Vagina (tissue), 2 donors: ENCODE measurements at regions not wholly inside any gene's neighbourhood (a gene's known extent, or its start where the extent isn't known, plus 50 kb on each side); places are given as distances from the start of the nearest gene placed in this dataset.

ENCODE experiments used
- CTCF ChIP-seq, 3 experiments: fragments of 450-650 bp in 2 of 3; fragments of 200-600 bp in 1 of 3; sonication (generic) in 1 of 3; IDR thresholded peaks; one replicate each; pipeline ENCODE4 v1.5.1; 2017 to 2019; ENCODE audit warnings: antibody characterized with exemption in 3 of 3, mild to moderate bottlenecking in 2 of 3, moderate library complexity in 2 of 3
- POLR2A ChIP-seq, 2 donors: fragments of 450-650 bp; IDR thresholded peaks; one replicate each; pipeline ENCODE4 v1.6.1; 2017; ENCODE audit warnings: antibody characterized with exemption in 2 of 2, mild to moderate bottlenecking in 2 of 2, moderate library complexity in 2 of 2

DNA sequence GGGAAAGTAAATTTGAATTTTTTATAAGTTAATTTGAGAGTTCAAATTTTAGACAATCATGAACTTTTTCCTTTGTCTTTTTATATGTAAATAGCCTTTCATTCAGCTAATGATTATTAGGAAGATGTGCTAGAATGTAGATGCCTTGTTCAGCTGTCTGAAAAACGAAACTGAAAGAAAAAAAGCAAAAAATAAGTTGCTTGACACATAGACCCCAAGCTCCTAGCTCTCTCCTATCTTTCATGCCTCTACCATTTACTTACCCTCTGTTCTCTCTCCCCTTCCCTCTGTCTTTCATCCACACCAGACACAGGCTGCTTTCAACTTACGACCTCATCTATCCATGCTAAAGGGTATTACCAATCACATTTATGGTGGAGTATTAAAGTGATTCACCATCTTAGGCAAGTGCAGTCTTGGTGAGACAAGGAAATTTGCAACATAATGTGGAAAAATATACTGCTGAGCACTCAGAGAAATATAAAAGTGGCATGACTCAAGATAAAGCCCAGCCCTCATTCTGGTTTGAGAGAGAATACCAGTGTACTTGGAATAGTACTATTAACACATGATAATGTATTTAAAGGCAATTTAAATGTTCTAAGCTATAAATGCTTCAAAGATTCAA lies 425.6 kb downstream of the SUCLG1 start:
- TF ChIP-seq CTCF (IDR thresholded peaks at IDR 0.05) (no peak), POLR2A (IDR thresholded peaks at IDR 0.05) (no peak)
